ENCODE measurements at regions not wholly inside any gene's neighbourhood (a gene's known extent, or its start where the extent isn't known, plus 50 kb on each side); places are given as distances from the start of the nearest gene placed in this dataset.

- no peak for DNase-seq (ENCODE audit: low read depth in 4 of 4, low spot score in 3 of 4)
These were observed 297.8 kb upstream of the IRX1 start for GRCh38 chr5:3297853-3298252.

- DNase-seq (ENCODE audit: low read depth in 4 of 4, low spot score in 3 of 4): no peak
These were observed 307.3 kb upstream of the IRX1 start for GRCh38 chr5:3288325-3288724.

GRCh38 chr5:3287516-3287915, 308.1 kb upstream of the IRX1 start:
- no peak for DNase-seq (ENCODE audit: low read depth in 4 of 4, low spot score in 3 of 4)

- no peak for DNase-seq (ENCODE audit: low read depth in 4 of 4, low spot score in 3 of 4)
These were observed 310.0 kb upstream of the IRX1 start for GRCh38 chr5:3285621-3286020.

GRCh38 chr5:3284506-3284905, 311.1 kb upstream of the IRX1 start:
- DNase-seq (ENCODE audit: low read depth in 4 of 4, low spot score in 3 of 4): no peak

GRCh38 chr5:3282841-3283240, 312.8 kb upstream of the IRX1 start:
- no peak for DNase-seq (ENCODE audit: low read depth in 4 of 4, low spot score in 3 of 4)

GRCh38 chr5:3281366-3281765, 314.3 kb upstream of the IRX1 start:
- DNase-seq (ENCODE audit: low read depth in 4 of 4, low spot score in 3 of 4): no peak

- DNase-seq (ENCODE audit: low read depth in 4 of 4, low spot score in 3 of 4): no peak
These were observed 317.0 kb upstream of the IRX1 start for GRCh38 chr5:3278643-3279042.

- DNase-seq (ENCODE audit: low read depth in 4 of 4, low spot score in 3 of 4): no peak
These were observed 317.9 kb upstream of the IRX1 start for GRCh38 chr5:3277590-3278196.

- DNase-seq (ENCODE audit: low read depth in 4 of 4, low spot score in 3 of 4): no peak
These were observed 318.7 kb upstream of the IRX1 start for GRCh38 chr5:3276896-3277295.

GRCh38 chr5:3269395-3270169, 326.1 kb upstream of the IRX1 start:
- no peak for DNase-seq (ENCODE audit: low read depth in 4 of 4, low spot score in 3 of 4)

- DNase-seq (ENCODE audit: low read depth in 4 of 4, low spot score in 3 of 4): no peak
These were observed 326.8 kb upstream of the IRX1 start for GRCh38 chr5:3268760-3269330.

- DNase-seq (ENCODE audit: low read depth in 4 of 4, low spot score in 3 of 4): no peak
These were observed 328.8 kb upstream of the IRX1 start for GRCh38 chr5:3266861-3267260.

GRCh38 chr5:3265936-3266335, 329.7 kb upstream of the IRX1 start:
- DNase-seq (ENCODE audit: low read depth in 4 of 4, low spot score in 3 of 4): no peak

- no peak for DNase-seq (ENCODE audit: low read depth in 4 of 4, low spot score in 3 of 4)
These were observed 330.3 kb upstream of the IRX1 start for GRCh38 chr5:3265131-3265885.

GRCh38 chr5:3262451-3262850, 333.2 kb upstream of the IRX1 start:
- no peak for DNase-seq (ENCODE audit: low read depth in 4 of 4, low spot score in 3 of 4)

- no peak for DNase-seq (ENCODE audit: low read depth in 4 of 4, low spot score in 3 of 4)
These were observed 334.6 kb upstream of the IRX1 start for GRCh38 chr5:3261081-3261480.

- DNase-seq (ENCODE audit: low read depth in 4 of 4, low spot score in 3 of 4): no peak
These were observed 337.6 kb upstream of the IRX1 start for GRCh38 chr5:3258050-3258449.

- DNase-seq (ENCODE audit: low read depth in 4 of 4, low spot score in 3 of 4): no peak
These were observed 343.4 kb upstream of the IRX1 start for GRCh38 chr5:3252235-3252634.

GRCh38 chr5:3251784-3252183, 343.8 kb upstream of the IRX1 start:
- DNase-seq (ENCODE audit: low read depth in 4 of 4, low spot score in 3 of 4): no peak

- DNase-seq (ENCODE audit: low read depth in 4 of 4, low spot score in 3 of 4): no peak
These were observed 346.2 kb upstream of the IRX1 start for GRCh38 chr5:3249401-3249800.

Measured in right renal pelvis (tissue), 4 donors.